GM10266 (cell line): ENCODE measurements at regions not wholly inside any gene's neighbourhood (a gene's known extent, or its start where the extent isn't known, plus 50 kb on each side); places are given as distances from the start of the nearest gene placed in this dataset.

ENCODE experiments used
- DNase-seq: peaks from one replicate; pipeline ENCODE4 v3.0.0; 2012; ENCODE audit errors: extremely low spot score
- TF ChIP-seq, protein P1 (sequence below): IDR thresholded peaks from 2 replicates; pipeline ENCODE4 v1.5.1; 2012; ENCODE audit warnings: mild to moderate bottlenecking, low read depth; ENCODE audit not compliant: control insufficient read depth, insufficient read depth; ENCODE audit errors: missing control alignments

DNA sequence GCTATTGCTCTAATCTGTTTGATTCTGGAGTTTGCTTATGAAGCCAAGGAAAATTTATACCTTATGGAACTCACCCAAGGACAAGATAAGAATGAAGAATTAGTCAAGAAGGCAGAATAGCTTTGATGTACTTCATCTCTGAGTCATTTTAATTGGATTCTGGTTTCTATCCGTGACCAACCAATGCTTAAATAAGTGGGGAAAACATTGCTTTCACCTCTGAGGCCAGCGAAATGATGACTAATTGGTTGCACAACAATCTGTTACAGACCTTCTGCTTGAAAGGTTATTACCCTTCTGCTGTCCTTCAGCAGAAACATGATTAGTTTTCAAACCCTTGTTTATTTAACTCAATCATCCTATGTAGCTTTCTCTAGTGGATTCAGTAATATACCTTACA, 812.7 kb downstream of the CDY2B start:
- DNase-seq: no peak
- TF ChIP-seq, protein P1, sequence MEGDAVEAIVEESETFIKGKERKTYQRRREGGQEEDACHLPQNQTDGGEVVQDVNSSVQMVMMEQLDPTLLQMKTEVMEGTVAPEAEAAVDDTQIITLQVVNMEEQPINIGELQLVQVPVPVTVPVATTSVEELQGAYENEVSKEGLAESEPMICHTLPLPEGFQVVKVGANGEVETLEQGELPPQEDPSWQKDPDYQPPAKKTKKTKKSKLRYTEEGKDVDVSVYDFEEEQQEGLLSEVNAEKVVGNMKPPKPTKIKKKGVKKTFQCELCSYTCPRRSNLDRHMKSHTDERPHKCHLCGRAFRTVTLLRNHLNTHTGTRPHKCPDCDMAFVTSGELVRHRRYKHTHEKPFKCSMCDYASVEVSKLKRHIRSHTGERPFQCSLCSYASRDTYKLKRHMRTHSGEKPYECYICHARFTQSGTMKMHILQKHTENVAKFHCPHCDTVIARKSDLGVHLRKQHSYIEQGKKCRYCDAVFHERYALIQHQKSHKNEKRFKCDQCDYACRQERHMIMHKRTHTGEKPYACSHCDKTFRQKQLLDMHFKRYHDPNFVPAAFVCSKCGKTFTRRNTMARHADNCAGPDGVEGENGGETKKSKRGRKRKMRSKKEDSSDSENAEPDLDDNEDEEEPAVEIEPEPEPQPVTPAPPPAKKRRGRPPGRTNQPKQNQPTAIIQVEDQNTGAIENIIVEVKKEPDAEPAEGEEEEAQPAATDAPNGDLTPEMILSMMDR: no peak

DNA sequence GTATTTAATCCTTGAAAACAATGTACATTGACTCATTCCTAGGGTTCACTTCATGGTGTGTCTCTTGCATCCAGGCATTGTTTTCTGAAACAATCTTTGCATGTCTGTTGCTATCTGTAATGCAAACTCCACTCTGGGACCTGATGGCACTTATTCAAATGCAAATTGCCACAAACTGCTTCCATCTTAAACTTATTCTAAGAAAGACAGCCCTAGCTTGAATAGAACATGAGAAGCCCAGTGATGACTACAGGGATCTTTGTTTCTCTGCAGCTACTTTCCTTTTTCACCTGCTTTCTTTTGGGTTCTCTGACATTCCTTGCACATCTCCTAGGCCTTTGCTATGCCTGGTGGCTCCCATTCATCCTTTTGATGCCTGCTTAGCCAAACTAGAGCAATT, 827.0 kb downstream of the CDY2B start:
- TF ChIP-seq, protein P1: no peak
- no peak for DNase-seq

GRCh38 chrY:17050374-17050773, 829.6 kb downstream of the CDY2B start:
- TF ChIP-seq, protein P1: no peak
- DNase-seq: no peak

DNA sequence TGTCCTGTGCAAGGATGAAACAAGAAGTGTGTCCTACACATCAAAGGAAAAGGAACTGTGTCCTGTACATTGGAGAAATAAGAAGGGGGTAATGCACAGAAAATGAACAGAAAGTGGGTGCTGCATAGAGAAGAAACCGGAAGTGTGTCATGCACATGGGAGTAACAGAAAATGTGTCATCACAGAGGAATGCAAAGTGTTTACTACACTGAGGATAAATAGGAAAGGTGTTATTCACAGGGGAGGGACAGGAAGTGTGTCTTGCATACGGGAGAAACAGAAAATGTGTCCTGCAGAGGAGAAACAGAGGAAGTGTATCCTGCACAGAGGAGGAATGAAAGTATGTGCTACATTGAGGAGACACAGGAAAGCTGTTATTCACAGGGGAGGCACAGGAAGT, 834.9 kb downstream of the CDY2B start:
- no peak for DNase-seq
- TF ChIP-seq, protein P1: no peak

DNA sequence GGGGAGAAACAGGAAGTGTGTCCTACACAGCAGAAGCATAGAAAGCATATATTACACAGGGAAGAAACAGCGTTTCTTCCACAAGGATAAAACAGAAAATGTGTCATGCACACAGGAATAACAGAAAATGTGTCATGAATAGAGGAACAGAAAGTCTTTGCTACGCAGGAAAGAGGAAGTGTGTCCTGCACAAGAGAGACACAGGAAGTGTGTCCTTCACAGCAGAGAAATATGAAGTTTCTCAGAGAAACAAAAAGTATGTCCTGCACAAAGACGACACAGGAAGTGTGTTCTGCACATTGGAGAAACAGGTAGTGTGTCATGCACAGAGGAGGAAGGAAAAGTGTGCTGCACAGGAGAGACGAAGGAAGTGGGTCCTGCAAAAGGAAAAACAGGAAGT, 835.3 kb downstream of the CDY2B start:
- TF ChIP-seq, protein P1: no peak
- DNase-seq: no peak

DNA sequence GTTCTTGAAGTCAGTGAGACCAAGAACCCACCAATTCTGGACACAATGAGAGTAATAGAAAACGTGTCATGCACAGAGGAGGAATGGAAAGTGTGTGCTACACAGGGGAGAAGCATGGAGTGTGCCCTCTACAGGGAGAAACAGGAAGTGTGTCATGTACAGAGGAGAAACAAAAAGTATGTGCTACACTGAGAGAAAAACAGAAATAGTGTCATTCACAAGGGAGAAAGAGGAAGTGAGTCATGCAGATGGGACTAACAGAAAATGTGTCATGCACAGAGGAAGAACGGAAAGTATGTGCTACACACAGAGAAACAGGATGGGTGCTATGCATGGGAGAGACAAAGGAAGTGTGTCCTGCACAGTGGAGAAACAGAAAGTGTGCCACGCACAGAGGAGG, 835.7 kb downstream of the CDY2B start:
- no peak for DNase-seq
- TF ChIP-seq, protein P1: no peak

DNA sequence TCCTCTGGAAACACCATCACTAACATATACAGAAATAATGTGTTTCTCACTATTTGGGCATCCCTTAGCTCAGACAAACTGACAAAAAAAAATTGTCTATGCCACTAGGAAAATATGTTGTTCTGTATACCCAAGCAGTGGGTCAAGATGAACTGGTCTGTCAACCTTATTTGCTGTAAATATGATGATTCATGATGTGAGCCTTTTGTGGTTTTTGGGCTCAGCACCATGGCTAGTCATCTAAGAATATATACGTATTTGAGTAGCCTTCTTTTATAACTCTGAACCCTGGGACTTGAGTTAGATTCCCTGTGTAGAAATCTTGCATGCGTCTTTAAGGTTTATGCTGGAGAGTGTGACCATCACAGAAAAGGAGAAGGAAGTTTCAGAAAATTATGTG, 841.6 kb downstream of the CDY2B start:
- DNase-seq: no peak
- TF ChIP-seq, protein P1: no peak

DNA sequence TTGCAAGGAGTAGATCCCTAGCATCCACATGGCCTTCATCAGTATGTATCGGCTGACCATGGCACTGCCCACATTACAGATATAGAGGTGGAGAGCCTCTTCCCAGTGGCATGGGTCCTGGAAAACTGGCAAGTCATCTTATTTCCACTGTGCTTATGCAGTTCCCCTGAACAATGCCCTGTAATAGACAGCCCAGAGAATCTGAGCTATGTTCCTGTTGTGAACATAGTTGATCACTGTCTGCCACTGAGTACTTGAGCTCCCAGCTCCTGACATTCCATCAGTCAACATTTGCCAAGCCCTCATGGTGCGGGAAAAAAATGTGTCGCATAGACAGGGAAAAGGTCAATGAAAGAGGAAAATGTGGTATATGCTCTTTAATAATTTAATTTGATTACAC, 861.9 kb downstream of the CDY2B start:
- TF ChIP-seq, protein P1: no peak

More for the DNA sequence above, 861.9 kb downstream of the CDY2B start:
- no peak for DNase-seq
